Panc1 (cell line): ENCODE measurements at regions not wholly inside any gene's neighbourhood (a gene's known extent, or its start where the extent isn't known, plus 50 kb on each side); places are given as distances from the start of the nearest gene placed in this dataset.
"Not testable (repeated sequence)": the region's sequence is repeated elsewhere in the genome, so short reads cannot be mapped to it uniquely, and the experiment has no call there.

Source experiments
- ATAC-seq: fragments of 200-7000 bp; cut with Tn5 transposase; 2 replicates; pipeline ENCODE4 v1.9.1; 2020; ENCODE audit warnings: mild to moderate bottlenecking, moderate library complexity
- BruUV-seq: library from RNA; stranded (reverse); fragments of 400-500 nt; replicated peaks from 2 replicates; lab custom pipeline; 2021; lab: Mats Ljungman, UMichigan
- CTCF ChIA-PET: fragments of 300-600 bp; sonication (Branson Sonifier 250); formaldehyde crosslinking; loops from one replicate; lab custom pipeline; 2022; ENCODE audit warnings: antibody characterized with exemption; lab: Charles Lee
- POLR2A ChIA-PET: fragments of 300-600 bp; sonication (Branson Sonifier 250); formaldehyde crosslinking; loops from one replicate; lab custom pipeline; 2022; ENCODE audit warnings: antibody characterized with exemption; lab: Charles Lee
- DNase-seq: peaks from one replicate; pipeline ENCODE4 v3.0.0-alpha.2; 2010; ENCODE audit warnings: low read depth, low spot score
- H3K27ac ChIP-seq: 2 replicates; pipeline ENCODE4 v1.5.1; 2011; ENCODE audit warnings: mild to moderate bottlenecking, low read length, inconsistent platforms
- H3K27me3 ChIP-seq: fragments of 200-500 bp; sonication (Bioruptor generic); 2 replicates; pipeline ENCODE4 v1.6.0; 2014; ENCODE audit warnings: low read length, inconsistent platforms; ENCODE audit not compliant: control insufficient read depth, insufficient read depth
- H3K36me3 ChIP-seq: fragments of 200-500 bp; sonication (Bioruptor generic); 2 replicates; pipeline ENCODE4 v1.5.1; 2014; ENCODE audit warnings: inconsistent platforms, mild to moderate bottlenecking, low read length, moderate library complexity; ENCODE audit not compliant: control insufficient read depth, insufficient read depth
- H3K4me1 ChIP-seq: 2 replicates; pipeline ENCODE4 v1.5.1; 2011; ENCODE audit warnings: inconsistent platforms, mild to moderate bottlenecking, low read length, moderate library complexity; ENCODE audit not compliant: control insufficient read depth, insufficient read depth
- H3K4me3 ChIP-seq, 2 experiments: 2 replicates each; pipeline ENCODE4 v1.5.1; 2011 to 2012; ENCODE audit warnings: low read depth in 2 of 2, low read length in 2 of 2, mild to moderate bottlenecking in 2 of 2, inconsistent platforms in 1 of 2, moderate library complexity in 1 of 2
- H3K9me3 ChIP-seq: fragments of 200-500 bp; sonication (Bioruptor generic); 2 replicates; pipeline ENCODE4 v1.5.1; 2014; ENCODE audit warnings: low read depth, mild to moderate bottlenecking, inconsistent platforms, low read length, moderate library complexity; ENCODE audit not compliant: control insufficient read depth, insufficient read depth
- CTCF ChIP-seq: fragments of 450-650 bp; IDR thresholded peaks from 2 replicates; pipeline ENCODE4 v1.5.1; 2017; ENCODE audit warnings: mild to moderate bottlenecking
- POLR2AphosphoS5 ChIP-seq: IDR thresholded peaks from 2 replicates; pipeline ENCODE4 v1.6.1; 2012; ENCODE audit warnings: mild to moderate bottlenecking, low read depth, low read length, moderate library complexity
- REST ChIP-seq, 2 experiments: IDR thresholded peaks; 2 replicates each; pipeline ENCODE4 v1.6.1; 2011 to 2012; ENCODE audit warnings: low read depth in 2 of 2, control low read depth in 1 of 2, low read length in 1 of 2, mild to moderate bottlenecking in 1 of 2, moderate library complexity in 1 of 2; ENCODE audit not compliant: insufficient read depth in 1 of 2
- SIN3A ChIP-seq: IDR thresholded peaks from 2 replicates; pipeline ENCODE4 v1.6.1; 2012; ENCODE audit warnings: low read depth, mild to moderate bottlenecking, low read length, moderate library complexity, borderline replicate concordance; ENCODE audit not compliant: insufficient read depth
- TCF7L2 ChIP-seq: IDR thresholded peaks from 2 replicates; pipeline ENCODE4 v1.6.1; 2011; ENCODE audit warnings: mild to moderate bottlenecking, low read depth, low read length, inconsistent platforms
- in situ Hi-C: cut with HindIII; loops from 2 replicates; pipeline ENCODE4 v1.10.0; 2016; ENCODE audit warnings: low sequenced_read_pairs, low pct_unique_long_range_greater_than_20kb
- intact Hi-C: fragments of 100-400 bp; cut with micrococcal nuclease; formaldehyde crosslinking; loops from one replicate; pipeline ENCODE4 v1.10.0; 2022; ENCODE audit not compliant: unreplicated experiment

- DNase-seq, CTCF ChIA-PET, H3K9me3 ChIP-seq, in situ Hi-C loops, H3K36me3 ChIP-seq, POLR2A ChIA-PET, H3K27me3 ChIP-seq, H3K27ac ChIP-seq, ATAC-seq, H3K4me3 ChIP-seq, intact Hi-C loops, H3K4me1 ChIP-seq, BruUV-seq: not testable (repeated sequence)
Observed at GRCh38 chr6:158881276-158881675, 62.1 kb upstream of the EZR start.

DNA sequence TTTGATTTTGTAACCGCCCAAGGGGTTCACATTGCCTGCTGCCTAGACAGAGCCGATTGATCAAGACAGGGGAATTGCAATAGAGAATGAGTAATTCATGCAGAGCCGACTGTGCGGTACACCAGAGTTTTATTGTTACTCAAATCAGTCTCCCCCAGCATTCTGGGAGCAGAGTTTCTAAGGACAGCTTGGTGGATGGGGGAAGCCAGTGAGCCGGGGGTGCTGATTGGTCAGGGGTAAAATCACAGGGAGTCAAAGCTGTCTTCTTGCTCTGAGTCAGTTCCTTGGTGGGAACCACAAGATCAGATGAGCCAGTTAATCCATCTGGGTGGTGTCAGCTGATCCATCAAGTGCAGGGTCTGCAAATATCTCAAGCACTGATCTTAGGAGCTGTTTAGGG, 60.0 kb upstream of the EZR start:
- Histone ChIP-seq H3K36me3 (no peaks in the 10 kb centered on the region), H3K27ac (no peak overlapping the region), H3K4me1 (no peaks in the 10 kb centered on the region), H3K27me3 (no peaks in the 10 kb centered on the region), H3K4me3 (no peak overlapping the region), H3K9me3 (0 out of 2 replicates have a peak, but pooled peaks cover 3% of the 10 kb centered on the region)
- in situ Hi-C loops (no loop called here), intact Hi-C loops (no loop called here)
- BruUV-seq, result no TSS peak
- CTCF ChIA-PET, result no interaction called here
- ATAC-seq (no peak), DNase-seq (no peak)
- POLR2A ChIA-PET, result no interaction called here
- TF ChIP-seq REST (IDR thresholded peaks at IDR 0.05; ENCODE audit: insufficient read depth in 1 of 2, low read depth in 2 of 2, low read length in 1 of 2) (no peak), POLR2AphosphoS5 (no peak), CTCF (no peak)

DNA sequence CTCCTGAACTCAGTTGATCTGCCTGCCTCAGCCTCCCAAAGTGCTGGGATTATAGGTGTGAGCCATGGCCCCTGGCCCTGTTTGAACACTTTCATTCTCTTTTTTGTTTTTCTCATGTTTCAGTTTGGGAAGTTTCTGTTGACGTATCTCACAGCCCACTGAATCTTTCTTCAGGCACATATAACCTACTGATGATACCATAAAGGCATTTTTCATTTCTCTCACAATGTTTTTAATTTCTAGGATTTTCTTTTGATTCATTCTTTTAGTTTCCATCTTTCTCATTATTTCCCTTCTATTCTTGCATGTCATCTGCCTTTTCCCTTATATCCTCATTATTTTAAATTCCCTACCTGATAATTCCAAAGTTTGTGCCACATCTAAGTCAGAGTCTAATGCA, 58.5 kb upstream of the EZR start:
- in situ Hi-C loops, result no loop called here
- 0 out of 2 replicates have a peak, but pooled peaks cover 3% of the 10 kb centered on the region for H3K9me3 ChIP-seq
- no peak for TF ChIP-seq REST (IDR thresholded peaks at IDR 0.05; ENCODE audit: insufficient read depth in 1 of 2, low read depth in 2 of 2, low read length in 1 of 2)
- TF ChIP-seq POLR2AphosphoS5, result no peak
- TF ChIP-seq SIN3A, result no peak
- no peak for TF ChIP-seq CTCF
- no peak for TF ChIP-seq TCF7L2
- H3K36me3 ChIP-seq, result no peaks in the 10 kb centered on the region
- no peak for DNase-seq
- POLR2A ChIA-PET, result no interaction called here
- ATAC-seq, result no peak
- intact Hi-C loops, result no loop called here
- no peaks in the 10 kb centered on the region for H3K27me3 ChIP-seq
- BruUV-seq, result no TSS peak
- no peaks in the 10 kb centered on the region for H3K4me1 ChIP-seq
- no peak overlapping the region for H3K4me3 ChIP-seq
- H3K27ac ChIP-seq, result no peak overlapping the region
- CTCF ChIA-PET, result no interaction called here
